ENCODE measurements at regions not wholly inside any gene's neighbourhood (a gene's known extent, or its start where the extent isn't known, plus 50 kb on each side); places are given as distances from the start of the nearest gene placed in this dataset.

- no peak; the same call in 1 of the 2 replicates for TF ChIP-seq ZNF362 (CRISPR knock-in tag; IDR thresholded peaks at IDR 0.05; ENCODE audit: borderline replicate concordance)
- TF ChIP-seq ZNF691 (CRISPR knock-in tag; IDR thresholded peaks at IDR 0.05; ENCODE audit: borderline replicate concordance, low read depth): no peak
- no peak for TF ChIP-seq ZSCAN31 (CRISPR knock-in tag; IDR thresholded peaks at IDR 0.05; ENCODE audit: low read depth)
- no peak for TF ChIP-seq ZNF670 (CRISPR knock-in tag; IDR thresholded peaks at IDR 0.05; ENCODE audit: borderline replicate concordance)
- TF ChIP-seq HNRNPLL (IDR thresholded peaks at IDR 0.05; ENCODE audit: low read depth, low read length, poor library complexity, severe bottlenecking): no peak
- TF ChIP-seq FIP1L1 (IDR thresholded peaks at IDR 0.05; ENCODE audit: borderline replicate concordance, insufficient read depth, low read depth, low read length): no peak
- peak; percentile 95 for TF ChIP-seq ZNF629 (CRISPR knock-in tag; conservative IDR thresholded peaks at IDR 0.05)
- TF ChIP-seq ZNF510 (CRISPR knock-in tag; IDR thresholded peaks at IDR 0.05; ENCODE audit: low read depth): no peak
- TF ChIP-seq THAP11 (CRISPR knock-in tag; IDR thresholded peaks at IDR 0.05): no peak
- no peak for TF ChIP-seq HNF1B (CRISPR knock-in tag; IDR thresholded peaks at IDR 0.05)
- TF ChIP-seq ZNF558 (CRISPR knock-in tag; IDR thresholded peaks at IDR 0.05; ENCODE audit: borderline replicate concordance): no peak
- TF ChIP-seq FOXO4 (CRISPR knock-in tag; conservative IDR thresholded peaks at IDR 0.05): no peak
- TF ChIP-seq NRL (CRISPR knock-in tag; IDR thresholded peaks at IDR 0.05; ENCODE audit: borderline replicate concordance): no peak
- TF ChIP-seq KLF15 (CRISPR knock-in tag; IDR thresholded peaks at IDR 0.05; ENCODE audit: borderline replicate concordance): no peak
- no peak for TF ChIP-seq FOXK2 (IDR thresholded peaks at IDR 0.05)
- no peak for TF ChIP-seq ZNF552 (CRISPR knock-in tag; IDR thresholded peaks at IDR 0.05; ENCODE audit: borderline replicate concordance)
- no peak for TF ChIP-seq NCOA5 (CRISPR knock-in tag; IDR thresholded peaks at IDR 0.05)
- TF ChIP-seq THAP9 (CRISPR knock-in tag; IDR thresholded peaks at IDR 0.05; ENCODE audit: borderline replicate concordance): no peak
- TF ChIP-seq ZNF343 (CRISPR knock-in tag; IDR thresholded peaks at IDR 0.05): no peak
- TF ChIP-seq ZNF501 (CRISPR knock-in tag; IDR thresholded peaks at IDR 0.05): no peak
- no peak for TF ChIP-seq ZC3H4 (CRISPR knock-in tag; IDR thresholded peaks at IDR 0.05; ENCODE audit: borderline replicate concordance)
- TF ChIP-seq ZNF674 (CRISPR knock-in tag; IDR thresholded peaks at IDR 0.05; ENCODE audit: low read depth): no peak
These were observed 102.3 kb upstream of the LARP1 start (continued) for GRCh38 chr5:154652746-154653417.
